GM10266 (cell line): ENCODE measurements at regions not wholly inside any gene's neighbourhood (a gene's known extent, or its start where the extent isn't known, plus 50 kb on each side); places are given as distances from the start of the nearest gene placed in this dataset.

Experiments used
- DNase-seq: peaks from one replicate; pipeline ENCODE4 v3.0.0; 2012; ENCODE audit errors: extremely low spot score
- CTCF ChIP-seq: IDR thresholded peaks from 2 replicates; pipeline ENCODE4 v1.5.1; 2012; ENCODE audit warnings: mild to moderate bottlenecking, low read depth; ENCODE audit not compliant: control insufficient read depth, insufficient read depth; ENCODE audit errors: missing control alignments

GRCh38 chr20:17837179-17837578 is 131.4 kb downstream of the SNX5 start:
- no peak for TF ChIP-seq CTCF
- DNase-seq: no peak

DNA sequence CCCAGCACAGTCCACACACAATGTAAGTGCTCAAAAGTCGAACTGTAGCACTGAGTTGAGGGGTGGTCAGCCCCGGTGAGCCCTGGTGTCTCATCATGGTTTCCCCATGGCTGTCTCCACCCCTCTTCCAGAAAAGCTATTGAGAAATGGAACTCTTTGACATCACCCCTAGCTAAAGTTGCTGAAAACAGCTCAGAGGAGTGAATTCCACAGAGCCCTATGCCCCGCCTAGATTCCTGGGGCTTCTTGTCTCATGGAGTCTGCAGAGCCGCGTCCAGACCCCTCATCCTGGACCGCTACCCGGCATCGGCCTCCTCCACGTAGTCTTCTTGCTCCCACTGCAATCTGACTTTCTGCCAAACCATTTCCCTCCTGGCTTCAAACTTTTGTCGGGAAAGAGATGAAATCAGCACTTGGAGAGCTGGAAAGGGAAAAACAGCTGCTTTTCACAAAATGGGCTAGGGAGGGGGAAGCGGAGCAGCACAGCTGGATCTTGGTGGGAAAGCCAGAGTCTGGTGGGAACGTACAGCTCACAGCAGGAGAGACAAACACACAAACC is 132.2 kb downstream of the SNX5 start:
- no peak for TF ChIP-seq CTCF
- DNase-seq: no peak

GRCh38 chr20:17835934-17836300 is 132.7 kb downstream of the SNX5 start:
- no peak for DNase-seq
- no peak for TF ChIP-seq CTCF

- DNase-seq: no peak
These were observed 133.2 kb downstream of the SNX5 start for GRCh38 chr20:17835240-17835933.

DNA sequence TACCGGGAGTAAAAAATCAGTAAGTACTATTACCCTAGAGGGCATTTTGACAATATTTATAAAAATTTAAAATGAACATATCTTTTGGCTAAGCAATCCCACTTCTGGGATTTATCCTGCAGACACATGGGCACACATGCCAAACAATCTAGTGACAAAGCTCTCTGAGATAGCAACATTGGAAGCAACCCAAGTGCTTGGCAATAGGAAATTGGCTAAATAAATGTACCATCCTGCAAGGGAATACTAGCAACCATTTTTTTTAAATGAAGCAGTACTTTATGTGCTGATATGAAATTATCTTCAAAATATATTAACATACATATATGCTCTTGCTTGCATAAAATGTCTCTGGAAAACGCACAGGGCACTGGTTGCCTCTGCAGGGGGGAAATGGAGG is 133.8 kb downstream of the SNX5 start:
- TF ChIP-seq CTCF: no peak
- DNase-seq: no peak

More at GRCh38 chr20:17835240-17835933, 133.2 kb downstream of the SNX5 start:
- no peak for TF ChIP-seq CTCF

DNA sequence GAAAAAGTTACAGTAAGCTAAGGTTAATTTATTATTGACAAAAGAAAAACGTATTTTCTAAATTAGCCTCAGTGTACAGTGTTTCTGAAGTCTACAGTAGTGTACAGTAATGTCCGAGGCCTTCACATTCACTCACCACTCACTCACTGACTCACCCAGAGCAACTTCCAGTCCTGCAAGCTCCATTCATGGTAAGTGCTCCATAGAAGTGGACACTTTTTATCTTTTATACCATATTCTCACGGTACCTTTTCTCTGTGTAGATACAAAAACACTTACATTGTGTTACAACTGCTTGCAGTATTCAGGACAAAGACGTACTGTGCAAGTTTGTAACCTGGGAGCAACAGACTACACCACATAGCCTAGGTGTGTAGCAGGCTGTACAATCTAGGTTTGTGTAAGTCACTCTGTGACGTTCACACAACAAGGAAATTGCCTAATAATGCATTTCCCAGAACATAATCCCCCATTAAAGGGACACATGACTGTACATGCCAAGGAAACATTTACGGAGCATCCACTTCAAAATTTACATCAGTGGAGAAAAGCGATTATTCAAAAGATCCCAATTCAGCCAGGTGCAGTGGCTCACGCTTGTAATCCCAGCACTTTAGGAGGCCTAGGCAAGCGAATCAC is 133.4 kb downstream of the BANF2 start:
- DNase-seq: no peak
- TF ChIP-seq CTCF: no peak

DNA sequence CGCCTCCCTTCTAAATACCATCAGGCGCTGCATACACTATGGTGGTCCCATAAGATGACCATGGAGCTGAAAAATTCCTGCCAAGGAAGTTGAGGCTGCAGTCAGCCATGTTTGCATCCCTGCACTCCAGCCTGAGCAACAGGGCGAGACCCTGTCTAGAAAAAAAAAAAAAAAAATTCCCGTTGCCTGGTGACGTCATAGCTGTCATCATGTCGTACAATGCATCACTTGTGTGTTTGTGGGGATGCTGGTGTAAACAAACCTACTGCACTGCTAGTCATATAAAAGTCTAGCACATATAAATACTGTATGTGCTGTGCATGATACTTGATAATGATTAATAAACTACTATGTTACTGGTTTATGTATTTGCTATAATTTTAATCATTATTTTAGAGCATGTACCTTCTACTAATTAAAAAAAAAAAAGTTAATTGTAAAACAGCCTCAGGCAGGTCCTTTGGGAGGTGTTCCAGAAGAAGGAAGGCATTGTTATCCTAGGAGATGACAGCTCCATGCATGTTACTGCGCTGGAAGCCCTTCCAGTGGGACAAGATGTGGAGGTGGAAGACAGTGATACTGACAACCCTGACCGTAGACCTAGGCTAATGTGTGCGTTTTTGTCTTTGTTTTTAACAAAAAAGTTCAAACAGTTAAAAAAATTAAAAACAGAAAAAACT is 132.6 kb downstream of the BANF2 start:
- no peak for DNase-seq
- no peak for TF ChIP-seq CTCF
